H1 (cell line): ENCODE measurements at regions not wholly inside any gene's neighbourhood (a gene's known extent, or its start where the extent isn't known, plus 50 kb on each side); places are given as distances from the start of the nearest gene placed in this dataset.

Source experiments
- CTCF ChIA-PET: fragments of 300-600 bp; sonication (Branson Sonifier 250); formaldehyde crosslinking; loops from one replicate; lab custom pipeline; 2021; ENCODE audit not compliant: partially characterized antibody; lab: Charles Lee
- POLR2A ChIA-PET: fragments of 300-600 bp; sonication (Branson Sonifier 250); formaldehyde crosslinking; loops from one replicate; lab custom pipeline; 2021; ENCODE audit warnings: inconsistent platforms; ENCODE audit not compliant: partially characterized antibody; lab: Charles Lee
- DNase-seq, 2 experiments: peaks; one replicate each; pipeline versions ENCODE4 v3.0.0 to v3.0.0-alpha.2; 2010 to 2022; ENCODE audit warnings: low spot score in 2 of 2, low read depth in 1 of 2, mixed read lengths in 1 of 2
- FAIRE-seq: peaks from 2 replicates; lab custom pipeline; 2011; peaks lifted over from hg19 to GRCh38; lab: Jason Lieb, UNC
- H2AFZ ChIP-seq: 2 replicates; pipeline ENCODE4 v1.8.1; 2012; ENCODE audit warnings: low read length, inconsistent platforms
- H2AK5ac ChIP-seq: 2 replicates; pipeline ENCODE4 v1.6.1; 2013; ENCODE audit warnings: low read depth, low read length
- H2BK120ac ChIP-seq: replicated peaks from 2 replicates; pipeline ENCODE3; 2013; ENCODE audit warnings: low read depth, low read length, inconsistent platforms
- H2BK12ac ChIP-seq: 2 replicates; pipeline ENCODE4 v1.6.1; 2013; ENCODE audit warnings: low read depth, low read length
- H2BK15ac ChIP-seq: 2 replicates; pipeline ENCODE4 v1.6.1; 2013; ENCODE audit warnings: low read length
- H2BK20ac ChIP-seq: 2 replicates; pipeline ENCODE4 v1.6.1; 2013; ENCODE audit warnings: low read length
- H2BK5ac ChIP-seq: 2 replicates; pipeline ENCODE4 v1.6.1; 2013; ENCODE audit warnings: low read depth, low read length
- H3K14ac ChIP-seq: 2 replicates; pipeline ENCODE4 v1.6.1; 2013; ENCODE audit warnings: inconsistent platforms; ENCODE audit not compliant: insufficient read length
- H3K18ac ChIP-seq: 2 replicates; pipeline ENCODE4 v1.6.1; 2013; ENCODE audit warnings: low read length; ENCODE audit errors: extremely low read depth
- H3K23ac ChIP-seq: 2 replicates; pipeline ENCODE4 v1.6.1; 2013; ENCODE audit warnings: inconsistent platforms; ENCODE audit not compliant: insufficient read length
- H3K23me2 ChIP-seq: 2 replicates; pipeline ENCODE4 v1.6.1; 2013; ENCODE audit warnings: low read depth, low read length
- H3K27ac ChIP-seq: 2 replicates; pipeline ENCODE4 v1.6.1; 2011; ENCODE audit warnings: low read depth, low read length, inconsistent platforms
- H3K27me3 ChIP-seq, 4 experiments: replicated peaks in 1 of 4; 1 replicate in 1 of 4; 2 replicates in 3 of 4; pipeline versions ENCODE4 v1.6.1 to v1.8.1; 2011 to 2013; ENCODE audit warnings: low read length in 3 of 4, mild to moderate bottlenecking in 3 of 4, inconsistent platforms in 2 of 4, mixed read lengths in 2 of 4, moderate library complexity in 1 of 4; ENCODE audit not compliant: control insufficient read depth in 3 of 4, insufficient read depth in 3 of 4; ENCODE audit errors: extremely low read depth in 1 of 4
- H3K36me3 ChIP-seq, 4 experiments: 2 replicates each; pipeline versions ENCODE4 v1.6.1 to v1.8.1; 2011 to 2013; ENCODE audit warnings: mild to moderate bottlenecking in 4 of 4, low read length in 3 of 4, moderate library complexity in 2 of 4, control low read depth in 1 of 4, inconsistent platforms in 1 of 4; ENCODE audit not compliant: insufficient read depth in 4 of 4, control insufficient read depth in 2 of 4
- H3K4ac ChIP-seq: replicated peaks from 2 replicates; pipeline ENCODE3; 2013; ENCODE audit warnings: low read length, low read depth, mixed read lengths, inconsistent platforms; ENCODE audit not compliant: insufficient read length
- H3K4me1 ChIP-seq, 4 experiments: replicated peaks in 1 of 4; 1 replicate in 1 of 4; 2 replicates in 3 of 4; pipeline versions ENCODE4 v1.6.1 to v1.8.1; 2011 to 2013; ENCODE audit warnings: low read length in 3 of 4, inconsistent platforms in 2 of 4, mixed read lengths in 1 of 4; ENCODE audit not compliant: insufficient read depth in 4 of 4, control insufficient read depth in 3 of 4
- H3K4me2 ChIP-seq, 2 experiments: 2 replicates each; pipeline versions ENCODE4 v1.6.1 to v1.8.1; 2011 to 2013; ENCODE audit warnings: low read depth in 2 of 2, low read length in 2 of 2, control low read depth in 1 of 2, inconsistent platforms in 1 of 2, mild to moderate bottlenecking in 1 of 2; ENCODE audit not compliant: insufficient read depth in 1 of 2
- H3K4me3 ChIP-seq, 4 experiments: fragments of 200-600, 300-600 bp in 1 of 4; sonication (generic), shearing (Covaris generic), sonication (Bioruptor Twin) in 1 of 4; 2 replicates each; pipeline versions ENCODE4 v1.5.1 to v1.8.1; 2011 to 2016; ENCODE audit warnings: low read length in 4 of 4, low read depth in 3 of 4, control low read depth in 2 of 4, inconsistent platforms in 2 of 4, mild to moderate bottlenecking in 2 of 4, mixed read lengths in 1 of 4, moderate library complexity in 1 of 4; ENCODE audit not compliant: insufficient read depth in 2 of 4; ENCODE audit errors: extremely low read depth in 1 of 4
- H3K56ac ChIP-seq: replicated peaks from 2 replicates; pipeline ENCODE3; 2013; ENCODE audit warnings: low read depth, mild to moderate bottlenecking, mixed read lengths, low read length, inconsistent platforms; ENCODE audit not compliant: insufficient read length
- H3K79me1 ChIP-seq: 2 replicates; pipeline ENCODE4 v1.6.1; 2013; ENCODE audit warnings: low read depth, low read length, control low read depth
- H3K79me2 ChIP-seq, 2 experiments: 2 replicates each; pipeline versions ENCODE4 v1.6.1 to v1.8.1; 2012 to 2013; ENCODE audit warnings: low read length in 2 of 2, mild to moderate bottlenecking in 2 of 2, inconsistent platforms in 1 of 2; ENCODE audit not compliant: insufficient read depth in 2 of 2, control insufficient read depth in 1 of 2
- H3K9ac ChIP-seq, 4 experiments: replicated peaks in 1 of 4; 1 replicate in 1 of 4; 2 replicates in 3 of 4; pipeline versions ENCODE4 v1.6.1 to v1.8.1; 2011 to 2013; ENCODE audit warnings: low read depth in 3 of 4, low read length in 3 of 4, control low read depth in 2 of 4, mild to moderate bottlenecking in 2 of 4, moderate library complexity in 2 of 4, inconsistent platforms in 1 of 4; ENCODE audit errors: extremely low read depth in 1 of 4
- H3K9me3 ChIP-seq, 2 experiments: 2 replicates each; pipeline versions ENCODE4 v1.6.1 to v1.8.1; 2012 to 2013; ENCODE audit warnings: mild to moderate bottlenecking in 2 of 2, moderate library complexity in 2 of 2, control low read depth in 1 of 2, inconsistent platforms in 1 of 2, low read depth in 1 of 2, low read length in 1 of 2, mixed read lengths in 1 of 2; ENCODE audit not compliant: insufficient read depth in 2 of 2
- H4K20me1 ChIP-seq, 2 experiments: replicated peaks in 1 of 2; 2 replicates each; pipeline versions ENCODE3 to v1.8.1; 2011 to 2013; ENCODE audit warnings: inconsistent platforms in 2 of 2, low read length in 2 of 2, mild to moderate bottlenecking in 1 of 2; ENCODE audit not compliant: insufficient read depth in 2 of 2, control insufficient read depth in 1 of 2
- H4K5ac ChIP-seq: 2 replicates; pipeline ENCODE4 v1.6.1; 2013; ENCODE audit warnings: low read length, low read depth, mixed read lengths, inconsistent platforms; ENCODE audit not compliant: insufficient read length
- H4K8ac ChIP-seq: 2 replicates; pipeline ENCODE4 v1.8.0; 2013; ENCODE audit warnings: mild to moderate bottlenecking, moderate library complexity, low read length, inconsistent platforms; ENCODE audit not compliant: insufficient read depth; ENCODE audit errors: extremely low read depth
- H4K91ac ChIP-seq: replicated peaks from 2 replicates; pipeline ENCODE3; 2013; ENCODE audit warnings: low read length, mixed read lengths, inconsistent platforms; ENCODE audit not compliant: insufficient read length
- ATF3 ChIP-seq: IDR thresholded peaks from 2 replicates; pipeline ENCODE4 v1.6.1; 2011; ENCODE audit warnings: low read depth, mild to moderate bottlenecking, low read length; ENCODE audit not compliant: insufficient read depth
- EGR1 ChIP-seq: IDR thresholded peaks from 2 replicates; pipeline ENCODE4 v1.6.1; 2011; ENCODE audit warnings: low read depth, low read length, borderline replicate concordance
- FOSL1 ChIP-seq: IDR thresholded peaks from 2 replicates; pipeline ENCODE4 v1.6.1; 2011; ENCODE audit warnings: mild to moderate bottlenecking, low read depth, low read length, moderate library complexity; ENCODE audit not compliant: insufficient read depth
- HDAC2 ChIP-seq, 2 experiments: fragments of 300-600 bp in 1 of 2; sonication (generic) in 1 of 2; IDR thresholded peaks; 2 replicates each; pipeline ENCODE4 v1.6.1; 2011 to 2012; ENCODE audit warnings: low read depth in 2 of 2, low read length in 2 of 2, mild to moderate bottlenecking in 2 of 2, moderate library complexity in 2 of 2, borderline replicate concordance in 1 of 2, inconsistent platforms in 1 of 2
- JUND ChIP-seq: IDR thresholded peaks from 2 replicates; pipeline ENCODE4 v1.6.1; 2011; ENCODE audit warnings: mild to moderate bottlenecking, improper control_type of control experiment, low read length
- KDM4A ChIP-seq: IDR thresholded peaks from one replicate; pipeline ENCODE4 v1.7.1; 2012; ENCODE audit warnings: low read depth, mild to moderate bottlenecking, moderate library complexity, low read length, inconsistent platforms; ENCODE audit not compliant: severe bottlenecking
- SIX5 ChIP-seq: IDR thresholded peaks from 2 replicates; pipeline ENCODE4 v1.6.1; 2011; ENCODE audit warnings: mild to moderate bottlenecking, low read depth, low read length
- TEAD4 ChIP-seq: IDR thresholded peaks from 2 replicates; pipeline ENCODE4 v1.6.1; 2012; ENCODE audit warnings: low read depth, low read length, inconsistent platforms, mixed read lengths
- WGBS, 2 experiments: shearing (Covaris generic) in 1 of 2; methylation state at CpG; one replicate each; pipeline versions ENCODE4 v1.1.6 to v1.1.7; 2013 to 2015; ENCODE audit warnings: low lambda C conversion rate in 2 of 2, mixed read lengths in 2 of 2, inconsistent platforms in 1 of 2, low coverage in 1 of 2, missing lambda C conversion rate in 1 of 2; ENCODE audit not compliant: insufficient replicate concordance in 2 of 2, insufficient coverage in 1 of 2, insufficient read length in 1 of 2; ENCODE audit errors: extremely low coverage in 1 of 2, missing lambda C conversion rate in 1 of 2; 5-methylcytosine and 5-hydroxymethylcytosine counted together

GRCh38 chr1:30171537-30172298, 551.7 kb downstream of the MATN1 start:
- Histone ChIP-seq H4K5ac (no peak overlapping the region), H3K79me2 (no peaks in the 10 kb centered on the region), H2BK20ac (no peak overlapping the region), H3K23me2 (no peaks in the 10 kb centered on the region), H3K9ac (no peak overlapping the region), H3K56ac (no peak overlapping the region), H2BK15ac (no peak overlapping the region), H3K9me3 (no peaks in the 10 kb centered on the region), H3K4ac (no peak overlapping the region), H2BK120ac (no peak overlapping the region), H3K36me3 (no peaks in the 10 kb centered on the region; a peak in 1 of 8 replicates), H3K18ac (no peak overlapping the region), H3K4me3 (no peak overlapping the region), H3K14ac (no peak overlapping the region), H4K91ac (no peak overlapping the region), H4K20me1 (no peaks in the 10 kb centered on the region), H3K27me3 (no peaks in the 10 kb centered on the region), H3K23ac (no peak overlapping the region), H3K79me1 (no peaks in the 10 kb centered on the region), H2BK5ac (no peak overlapping the region), H3K27ac (no peak overlapping the region), H2BK12ac (no peak overlapping the region), H4K8ac (no peak overlapping the region), H2AFZ (no peak overlapping the region), H3K4me1 (no peaks in the 10 kb centered on the region), H3K4me2 (no peak overlapping the region), H2AK5ac (no peak overlapping the region)
- TF ChIP-seq FOSL1: no peak
- TF ChIP-seq TEAD4: no peak
- no peak for TF ChIP-seq ATF3
- TF ChIP-seq EGR1: no peak
- no peak for TF ChIP-seq JUND
- TF ChIP-seq SIX5: no peak
- no peak for TF ChIP-seq HDAC2 (IDR thresholded peaks at IDR 0.05; ENCODE audit: borderline replicate concordance in 1 of 2, low read depth in 2 of 2, low read length in 2 of 2)
- TF ChIP-seq KDM4A: no peak
- no peak for FAIRE-seq
- POLR2A ChIA-PET: no interaction called here
- WGBS, 2 experiments: 89% methylated on average over 9 of the region's 9 CpGs; no CpG with 5 or more reads in 1 of the 2 experiments
- DNase-seq: no peak
- CTCF ChIA-PET: interaction anchor here (1.2 kb wide), 1 partner anchor 84 kb away, joined by 3 read pairs; no protein-coding TSS in a partner anchor
